Fibroblast of lung (primary cell): ENCODE measurements at regions not wholly inside any gene's neighbourhood (a gene's known extent, or its start where the extent isn't known, plus 50 kb on each side); places are given as distances from the start of the nearest gene placed in this dataset.

Experiments
- DNase-seq, 2 donors: peaks; one replicate each; pipeline versions ENCODE4 v3.0.0 to v3.0.0-alpha.2; 2010; ENCODE audit warnings: low read depth in 2 of 2
- H2AFZ ChIP-seq: 2 replicates; pipeline ENCODE4 v1.5.1; 2012; ENCODE audit warnings: low read length, control low read depth, inconsistent platforms
- H3K27ac ChIP-seq: 2 replicates; pipeline ENCODE4 v1.5.1; 2011; ENCODE audit warnings: low read length, control low read depth; ENCODE audit not compliant: insufficient read depth
- H3K27me3 ChIP-seq: 2 replicates; pipeline ENCODE4 v1.5.1; 2011; ENCODE audit warnings: mild to moderate bottlenecking, low read length; ENCODE audit not compliant: control insufficient read depth, insufficient read depth
- H3K36me3 ChIP-seq: 2 replicates; pipeline ENCODE4 v1.5.1; 2011; ENCODE audit warnings: low read length; ENCODE audit not compliant: control insufficient read depth, insufficient read depth
- H3K4me1 ChIP-seq: 2 replicates; pipeline ENCODE4 v1.5.1; 2011; ENCODE audit warnings: low read length; ENCODE audit not compliant: control insufficient read depth, insufficient read depth; ENCODE audit errors: extremely low read depth
- H3K4me2 ChIP-seq: 2 replicates; pipeline ENCODE4 v1.5.1; 2011; ENCODE audit warnings: low read length, control low read depth; ENCODE audit not compliant: insufficient read depth; ENCODE audit errors: extremely low read depth
- H3K4me3 ChIP-seq, 4 experiments: fragments of 200-600 bp in 1 of 4; sonication (generic) in 1 of 4; replicated peaks in 1 of 4; 2 replicates each; pipeline ENCODE4 v1.5.1; 2011 to 2016; ENCODE audit warnings: low read length in 4 of 4, low read depth in 3 of 4, mild to moderate bottlenecking in 3 of 4, control low read depth in 2 of 4, inconsistent platforms in 1 of 4, mixed read lengths in 1 of 4; ENCODE audit not compliant: insufficient read depth in 1 of 4; ENCODE audit errors: control extremely low read depth in 1 of 4
- H3K79me2 ChIP-seq: 2 replicates; pipeline ENCODE4 v1.5.1; 2012; ENCODE audit warnings: mild to moderate bottlenecking, low read length, inconsistent platforms; ENCODE audit not compliant: control insufficient read depth, insufficient read depth
- H3K9ac ChIP-seq: 2 replicates; pipeline ENCODE4 v1.5.1; 2011; ENCODE audit warnings: mild to moderate bottlenecking, low read length, control low read depth; ENCODE audit not compliant: insufficient read depth
- H3K9me3 ChIP-seq: 2 replicates; pipeline ENCODE4 v1.5.1; 2012; ENCODE audit warnings: low read depth, low read length; ENCODE audit not compliant: control insufficient read depth, insufficient read depth
- H4K20me1 ChIP-seq: 2 replicates; pipeline ENCODE4 v1.5.1; 2011; ENCODE audit warnings: low read length; ENCODE audit not compliant: control insufficient read depth, insufficient read depth; ENCODE audit errors: extremely low read depth
- CTCF ChIP-seq, 2 donors: IDR thresholded peaks in 1 of 2; conservative IDR thresholded peaks in 1 of 2; 1 replicate in 1 of 2; 2 replicates in 1 of 2; pipeline ENCODE4 v1.5.1; 2011 to 2012; ENCODE audit warnings: low read length in 2 of 2, control low read depth in 1 of 2, inconsistent platforms in 1 of 2, low read depth in 1 of 2, mild to moderate bottlenecking in 1 of 2
- EZH2 ChIP-seq: IDR thresholded peaks from 2 replicates; pipeline ENCODE4 v1.5.1; 2012; ENCODE audit warnings: low read length, control low read depth, mild to moderate bottlenecking; ENCODE audit errors: missing control alignments

DNA sequence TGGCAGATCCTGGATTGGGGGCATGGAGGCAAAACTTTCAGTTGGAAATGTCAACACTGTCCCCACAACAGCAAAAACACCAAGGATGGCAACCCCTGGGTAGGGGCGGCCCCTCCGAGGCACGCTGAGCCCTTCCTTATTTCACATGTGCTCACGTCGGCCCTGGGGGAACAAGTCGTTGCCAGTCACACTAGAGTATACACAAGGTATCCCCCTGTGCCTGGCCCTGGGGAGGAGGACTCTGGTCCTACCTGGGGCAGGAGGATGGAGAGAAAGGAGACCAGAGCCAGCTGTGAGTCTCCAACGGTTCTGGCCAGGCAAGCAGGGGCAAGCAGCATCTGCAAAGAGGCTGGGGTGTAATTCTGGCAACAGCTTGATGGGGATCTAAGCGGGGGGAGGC, 126.9 kb upstream of the FOXD4L5 start:
- Histone ChIP-seq H2AFZ (no peak overlapping the region), H3K4me2 (no peak overlapping the region), H3K4me3 (no peak overlapping the region), H3K9ac (no peak overlapping the region), H3K4me1 (no peaks in the 10 kb centered on the region), H3K27me3 (no peaks in the 10 kb centered on the region), H3K27ac (no peak overlapping the region), H3K9me3 (no peaks in the 10 kb centered on the region), H4K20me1 (no peaks in the 10 kb centered on the region), H3K36me3 (no peaks in the 10 kb centered on the region), H3K79me2 (no peaks in the 10 kb centered on the region)
- no peak for DNase-seq
- no peak for TF ChIP-seq EZH2
- TF ChIP-seq CTCF (conservative IDR thresholded peaks at IDR 0.05 in 1 of 2, IDR thresholded peaks at IDR 0.05 in 1 of 2; ENCODE audit: low read depth in 1 of 2, low read length in 2 of 2), result no peak

DNA sequence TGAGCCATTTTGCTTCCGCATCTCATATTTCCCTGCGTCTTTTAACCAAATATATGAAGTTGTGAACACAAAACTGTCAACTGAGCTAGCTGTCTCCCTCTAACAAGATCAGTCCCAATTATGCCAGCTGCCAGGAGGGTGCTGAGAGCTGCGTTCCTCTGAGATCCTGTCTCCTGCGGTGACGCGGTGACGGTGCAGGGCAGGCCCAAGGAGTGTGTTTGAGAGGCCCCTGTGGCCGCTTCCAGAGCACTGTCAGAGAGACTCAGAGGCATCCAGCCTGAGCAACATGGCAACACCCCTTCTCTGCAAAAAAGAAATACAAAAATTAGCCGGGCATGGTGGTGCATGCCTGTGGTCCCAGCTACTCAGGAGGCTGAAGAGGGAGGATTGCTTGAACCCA, 126.3 kb upstream of the FOXD4L5 start:
- Histone ChIP-seq H2AFZ (no peak overlapping the region), H3K4me1 (no peaks in the 10 kb centered on the region), H4K20me1 (no peaks in the 10 kb centered on the region), H3K4me3 (no peak overlapping the region), H3K79me2 (no peaks in the 10 kb centered on the region), H3K27ac (no peak overlapping the region), H3K36me3 (no peaks in the 10 kb centered on the region), H3K9me3 (no peaks in the 10 kb centered on the region), H3K4me2 (no peak overlapping the region), H3K27me3 (no peaks in the 10 kb centered on the region), H3K9ac (no peak overlapping the region)
- no peak for DNase-seq
- TF ChIP-seq EZH2, result no peak

GRCh38 chr9:65410926-65411325, 125.9 kb upstream of the FOXD4L5 start:
- TF ChIP-seq EZH2 (no peak), CTCF (conservative IDR thresholded peaks at IDR 0.05 in 1 of 2, IDR thresholded peaks at IDR 0.05 in 1 of 2; ENCODE audit: low read depth in 1 of 2, low read length in 2 of 2) (no peak)
- Histone ChIP-seq H3K27me3 (no peaks in the 10 kb centered on the region), H3K4me2 (no peak overlapping the region), H3K9ac (no peak overlapping the region), H3K4me1 (no peaks in the 10 kb centered on the region), H3K9me3 (no peaks in the 10 kb centered on the region), H2AFZ (no peak overlapping the region), H3K36me3 (no peaks in the 10 kb centered on the region), H4K20me1 (no peaks in the 10 kb centered on the region), H3K4me3 (no peak overlapping the region), H3K27ac (no peak overlapping the region), H3K79me2 (no peaks in the 10 kb centered on the region)
- DNase-seq, result no peak
